Activated CD8-positive, alpha-beta memory T cell treated with anti-CD3 and anti-CD28 coated beads, Interleukin-2, amount 50 U/mL, for 24 hours (primary cell): ENCODE measurements at regions not wholly inside any gene's neighbourhood (a gene's known extent, or its start where the extent isn't known, plus 50 kb on each side); places are given as distances from the start of the nearest gene placed in this dataset.
"Not testable (repeated sequence)": the region's sequence is repeated elsewhere in the genome, so short reads cannot be mapped to it uniquely, and the experiment has no call there.

ENCODE experiments used
- DNase-seq: peaks from one replicate; pipeline ENCODE4 v3.0.0-alpha.2; 2020; ENCODE audit errors: extremely low read depth

DNA sequence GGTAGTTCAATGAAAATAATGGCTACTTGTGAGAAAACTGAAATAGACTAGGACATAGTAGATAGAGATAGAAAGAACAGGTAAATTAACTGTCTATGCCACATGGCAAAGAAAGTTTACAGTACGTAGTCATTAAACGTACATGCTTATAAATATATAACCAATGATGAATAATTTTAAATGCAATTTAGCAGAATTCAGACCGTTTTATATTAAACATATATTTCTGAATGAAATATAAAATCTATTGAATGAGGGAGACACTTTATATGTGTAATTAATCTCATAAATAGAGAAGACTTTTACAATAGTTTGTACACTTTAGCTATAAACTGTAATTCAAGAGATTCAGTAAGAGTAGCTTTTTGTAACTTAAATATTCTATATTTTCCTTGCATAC, 124.4 kb upstream of the VPREB1 start:
- DNase-seq = no peak

DNA sequence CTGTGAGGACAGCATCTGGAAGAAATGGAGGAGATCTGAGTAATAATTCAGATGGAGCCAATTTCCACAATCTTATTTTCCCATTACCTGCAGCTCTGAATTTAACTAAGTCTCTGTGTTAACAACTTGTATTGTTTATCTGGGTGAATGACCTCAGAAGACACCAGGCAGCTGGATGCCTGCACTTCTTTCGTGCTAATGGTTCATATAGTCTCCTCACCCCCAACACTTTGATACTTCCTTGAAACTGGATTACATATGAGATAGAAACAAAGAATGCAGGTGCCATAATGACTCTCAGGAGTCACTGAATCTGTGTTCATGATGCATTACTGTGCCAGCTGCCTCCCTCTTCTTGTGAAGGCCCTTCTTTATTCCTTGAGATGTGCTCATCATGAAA, 125.6 kb upstream of the VPREB1 start:
- DNase-seq = no peak

DNA sequence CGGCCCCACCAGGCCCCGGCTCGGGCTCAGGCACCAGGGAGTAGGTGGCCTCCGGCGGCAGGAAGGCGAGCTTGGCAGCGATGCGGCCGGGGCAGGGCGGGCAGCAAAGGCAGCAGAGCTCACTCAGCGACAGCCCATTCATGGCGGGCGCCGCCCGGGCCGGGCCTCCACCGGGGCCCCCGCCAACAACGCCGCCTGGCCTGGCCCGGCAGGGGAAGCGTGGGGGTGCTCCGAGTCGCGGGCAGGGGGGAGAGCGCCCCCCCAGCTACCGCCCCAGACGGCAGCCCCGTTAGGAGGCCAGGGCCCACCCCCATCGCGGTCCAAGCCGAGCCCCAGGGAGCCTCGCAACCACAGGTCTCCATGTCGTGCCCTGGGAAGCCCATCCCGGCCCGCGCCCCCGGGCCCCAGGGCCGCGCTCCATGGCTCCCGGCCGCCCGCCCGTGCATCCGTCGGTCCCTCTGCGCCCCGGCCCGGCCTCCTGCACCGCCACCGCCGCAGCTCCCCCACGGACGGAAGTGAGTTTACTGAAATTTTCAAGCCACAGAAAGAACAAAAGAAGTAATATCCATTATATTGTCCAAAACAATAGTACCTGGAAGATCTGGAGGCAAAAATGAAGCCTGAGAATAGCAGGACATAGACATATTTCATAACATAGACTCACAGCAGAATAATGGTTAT, 126.6 kb upstream of the VPREB1 start:
- not testable (repeated sequence) for DNase-seq

GRCh38 chr22:22116997-22117770, 127.4 kb upstream of the VPREB1 start:
- not testable (repeated sequence) for DNase-seq

DNA sequence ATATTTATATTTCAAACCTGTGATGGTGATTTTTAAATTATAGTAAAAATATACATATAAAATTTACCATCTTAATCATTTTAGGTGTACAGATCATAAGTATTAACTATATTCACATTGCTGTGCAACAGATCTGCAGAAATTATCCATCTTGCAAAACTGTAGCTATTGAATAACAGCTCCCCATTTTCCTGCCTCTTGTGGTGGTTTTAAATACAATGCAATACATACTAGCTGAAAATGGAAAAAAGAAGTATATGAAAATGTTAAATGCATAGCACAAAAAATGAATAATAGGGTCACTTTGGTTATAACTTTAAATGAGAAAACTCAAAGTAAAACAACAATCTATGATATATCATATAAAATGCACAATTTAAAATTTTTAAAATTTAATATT, 130.9 kb upstream of the VPREB1 start:
- DNase-seq = no peak

- DNase-seq = no peak
Observed at GRCh38 chr22:22112533-22113294, 130.1 kb upstream of the TOP3B start.

DNA sequence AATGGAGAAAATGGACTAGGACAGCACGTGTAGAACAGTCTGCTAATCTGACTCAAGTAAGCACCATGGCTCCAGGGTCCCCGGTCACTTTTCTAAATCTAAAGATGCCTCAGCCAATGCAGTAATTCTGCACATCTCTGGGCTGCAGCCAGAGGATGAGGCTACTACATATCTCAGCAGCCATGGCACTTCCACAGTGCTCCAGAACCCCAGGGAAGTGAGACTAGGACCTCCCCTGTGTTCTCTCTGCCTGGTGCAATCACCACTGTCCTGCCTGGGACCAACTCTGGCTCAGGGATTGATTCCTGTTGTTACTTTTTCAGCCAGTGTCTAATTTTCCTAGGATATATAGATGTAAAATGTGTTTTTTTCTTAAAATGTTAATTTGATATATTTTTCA, 129.4 kb upstream of the TOP3B start:
- DNase-seq = no peak

GRCh38 chr22:22111267-22111751, 128.7 kb upstream of the TOP3B start:
- DNase-seq = peak; percentile 13

- DNase-seq = no peak
Observed at GRCh38 chr22:22110548-22111266, 128.1 kb upstream of the TOP3B start.

- DNase-seq = no peak
Observed at GRCh38 chr22:22109693-22110466, 127.3 kb upstream of the TOP3B start.

- no peak for DNase-seq
Observed at GRCh38 chr22:22106855-22107254, 124.3 kb upstream of the TOP3B start.

- DNase-seq = no peak
Observed at GRCh38 chr22:22105364-22105763, 122.8 kb upstream of the TOP3B start.

- no peak for DNase-seq
Observed at GRCh38 chr22:22103078-22103875, 120.7 kb upstream of the TOP3B start.

- DNase-seq = no peak
Observed at GRCh38 chr22:22099833-22100812, 117.5 kb upstream of the TOP3B start.

DNA sequence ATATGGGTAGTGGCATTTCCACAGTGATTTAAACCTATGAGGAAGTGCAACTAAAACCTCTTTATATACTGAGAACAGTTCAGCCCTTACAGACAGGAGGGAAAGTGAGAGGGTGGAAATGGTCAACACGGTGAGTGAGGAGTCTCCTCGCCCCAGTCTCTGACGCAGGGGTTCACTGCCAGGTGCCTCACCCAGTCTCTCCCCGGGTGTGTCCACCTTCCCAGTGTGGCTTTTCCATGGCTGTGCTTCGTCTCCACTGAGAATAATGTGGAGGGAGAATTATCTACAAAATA, 116.6 kb upstream of the TOP3B start:
- DNase-seq = no peak

- no peak for DNase-seq
Observed at GRCh38 chr22:22098457-22099193, 116.0 kb upstream of the TOP3B start.

- no peak for DNase-seq
Observed at GRCh38 chr22:22097727-22098228, 115.2 kb upstream of the TOP3B start.

GRCh38 chr22:22094921-22095320, 112.3 kb upstream of the TOP3B start:
- no peak for DNase-seq
